IPS-NIHi11 (cell line): ENCODE measurements at regions not wholly inside any gene's neighbourhood (a gene's known extent, or its start where the extent isn't known, plus 50 kb on each side); places are given as distances from the start of the nearest gene placed in this dataset.
"Not testable (repeated sequence)": the region's sequence is repeated elsewhere in the genome, so short reads cannot be mapped to it uniquely, and the experiment has no call there.

ENCODE experiments used
- DNase-seq: peaks from one replicate; pipeline ENCODE4 v3.0.0; 2012; ENCODE audit warnings: mixed read lengths, low spot score

GRCh38 chr1:103348136-103348535 is 177.4 kb upstream of the RNPC3 start:
- no peak for DNase-seq

GRCh38 chr1:103344930-103345329 is 180.6 kb upstream of the RNPC3 start:
- DNase-seq: no peak

GRCh38 chr1:103341377-103341880 is 184.1 kb upstream of the RNPC3 start:
- DNase-seq: no peak

- no peak for DNase-seq
Observed at GRCh38 chr1:103337779-103338178, 187.7 kb upstream of the RNPC3 start.

GRCh38 chr1:103336408-103336807 is 189.1 kb upstream of the RNPC3 start:
- DNase-seq: no peak

GRCh38 chr1:103333141-103333540 is 192.4 kb upstream of the RNPC3 start:
- DNase-seq: no peak

GRCh38 chr1:103327054-103327719 is 198.3 kb upstream of the RNPC3 start:
- DNase-seq: no peak

GRCh38 chr1:103326595-103326994 is 198.9 kb upstream of the RNPC3 start:
- DNase-seq: no peak

GRCh38 chr1:103309786-103310185 is 201.5 kb upstream of the COL11A1 start:
- DNase-seq: no peak

GRCh38 chr1:103307751-103308150 is 199.4 kb upstream of the COL11A1 start:
- no peak for DNase-seq

GRCh38 chr1:103283841-103284669 is 175.7 kb upstream of the COL11A1 start:
- no peak for DNase-seq

GRCh38 chr1:103283371-103283770 is 175.0 kb upstream of the COL11A1 start:
- DNase-seq: no peak

- DNase-seq: no peak
Observed at GRCh38 chr1:103275725-103276124, 167.4 kb upstream of the COL11A1 start.

GRCh38 chr1:103274886-103275285 is 166.6 kb upstream of the COL11A1 start:
- no peak for DNase-seq

GRCh38 chr1:103273106-103273505 is 164.8 kb upstream of the COL11A1 start:
- DNase-seq: peak; percentile 10

GRCh38 chr1:103271471-103271870 is 163.1 kb upstream of the COL11A1 start:
- not testable (repeated sequence) for DNase-seq

GRCh38 chr1:103267893-103268292 is 159.6 kb upstream of the COL11A1 start:
- no peak for DNase-seq

- DNase-seq: no peak
Observed at GRCh38 chr1:103267266-103267665, 158.9 kb upstream of the COL11A1 start.

GRCh38 chr1:103266036-103266435 is 157.7 kb upstream of the COL11A1 start:
- DNase-seq: no peak

- DNase-seq: peak; percentile 7
Observed at GRCh38 chr1:103265551-103265950, 157.2 kb upstream of the COL11A1 start.

- no peak for DNase-seq
Observed at GRCh38 chr1:103259982-103260381, 151.7 kb upstream of the COL11A1 start.

- no peak for DNase-seq
Observed at GRCh38 chr1:103256490-103256889, 148.2 kb upstream of the COL11A1 start.

- no peak for DNase-seq
Observed at GRCh38 chr1:103254691-103255090, 146.4 kb upstream of the COL11A1 start.
